ENCODE measurements at regions not wholly inside any gene's neighbourhood (a gene's known extent, or its start where the extent isn't known, plus 50 kb on each side); places are given as distances from the start of the nearest gene placed in this dataset.

DNA sequence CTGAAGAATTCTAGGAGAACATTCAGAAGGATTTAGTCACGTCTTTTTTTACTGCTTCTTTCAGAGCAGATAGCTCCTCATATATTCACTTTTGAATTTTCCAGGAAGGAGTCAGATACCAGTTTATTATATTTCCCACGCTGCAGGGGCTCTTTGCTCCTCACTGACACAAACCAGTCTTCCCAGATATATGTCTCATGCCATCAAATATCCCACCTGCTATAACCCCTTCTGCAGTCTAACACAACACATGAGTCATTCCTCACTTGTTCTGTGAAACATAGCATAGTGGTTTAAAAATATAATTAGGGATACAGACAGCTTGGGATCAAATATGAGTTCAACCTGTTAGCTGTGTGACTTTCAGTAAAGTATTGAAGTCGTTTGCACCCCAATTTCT is 251.7 kb upstream of the DPYD start:
- TF ChIP-seq, protein P1, sequence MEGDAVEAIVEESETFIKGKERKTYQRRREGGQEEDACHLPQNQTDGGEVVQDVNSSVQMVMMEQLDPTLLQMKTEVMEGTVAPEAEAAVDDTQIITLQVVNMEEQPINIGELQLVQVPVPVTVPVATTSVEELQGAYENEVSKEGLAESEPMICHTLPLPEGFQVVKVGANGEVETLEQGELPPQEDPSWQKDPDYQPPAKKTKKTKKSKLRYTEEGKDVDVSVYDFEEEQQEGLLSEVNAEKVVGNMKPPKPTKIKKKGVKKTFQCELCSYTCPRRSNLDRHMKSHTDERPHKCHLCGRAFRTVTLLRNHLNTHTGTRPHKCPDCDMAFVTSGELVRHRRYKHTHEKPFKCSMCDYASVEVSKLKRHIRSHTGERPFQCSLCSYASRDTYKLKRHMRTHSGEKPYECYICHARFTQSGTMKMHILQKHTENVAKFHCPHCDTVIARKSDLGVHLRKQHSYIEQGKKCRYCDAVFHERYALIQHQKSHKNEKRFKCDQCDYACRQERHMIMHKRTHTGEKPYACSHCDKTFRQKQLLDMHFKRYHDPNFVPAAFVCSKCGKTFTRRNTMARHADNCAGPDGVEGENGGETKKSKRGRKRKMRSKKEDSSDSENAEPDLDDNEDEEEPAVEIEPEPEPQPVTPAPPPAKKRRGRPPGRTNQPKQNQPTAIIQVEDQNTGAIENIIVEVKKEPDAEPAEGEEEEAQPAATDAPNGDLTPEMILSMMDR (IDR thresholded peaks at IDR 0.05) = no peak
- no peak for TF ChIP-seq POLR2A (IDR thresholded peaks at IDR 0.05)
